ENCODE measurements at regions not wholly inside any gene's neighbourhood (a gene's known extent, or its start where the extent isn't known, plus 50 kb on each side); places are given as distances from the start of the nearest gene placed in this dataset.

- no peaks in the 10 kb centered on the region for H3K27me3 ChIP-seq (ENCODE audit: insufficient read depth, poor library complexity, severe bottlenecking)
- H3K4me3 ChIP-seq (replicated peaks; ENCODE audit: insufficient read depth, low read length) = no peak overlapping the region
- TF ChIP-seq GABPA (IDR thresholded peaks at IDR 0.05; ENCODE audit: low read depth) (no peak), REST (IDR thresholded peaks at IDR 0.05; ENCODE audit: insufficient replicate concordance, low read depth) (no peak), CTCF (IDR thresholded peaks at IDR 0.05; ENCODE audit: insufficient read depth, low read length) (no peak), POLR2AphosphoS5 (IDR thresholded peaks at IDR 0.05; ENCODE audit: low read depth) (no peak), SPI1 (IDR thresholded peaks at IDR 0.05; ENCODE audit: borderline replicate concordance, low read depth) (no peak)
- peak overlapping the region; percentile 4 for H3K27ac ChIP-seq (replicated peaks)
- no peak for DNase-seq (ENCODE audit: low read depth in 1 of 2, low spot score in 1 of 2)
These were observed 109.1 kb upstream of the BCAT1 start for GRCh38 chr12:25058012-25058411.

- DNase-seq (ENCODE audit: low read depth in 1 of 2, low spot score in 1 of 2) = no peak
- Histone ChIP-seq H3K27me3 (ENCODE audit: insufficient read depth, poor library complexity, severe bottlenecking) (no peaks in the 10 kb centered on the region), H3K4me3 (replicated peaks; ENCODE audit: insufficient read depth, low read length) (no peak overlapping the region), H3K27ac (replicated peaks) (no peak overlapping the region)
- TF ChIP-seq REST (IDR thresholded peaks at IDR 0.05; ENCODE audit: insufficient replicate concordance, low read depth) (no peak), CTCF (IDR thresholded peaks at IDR 0.05; ENCODE audit: insufficient read depth, low read length) (no peak), POLR2AphosphoS5 (IDR thresholded peaks at IDR 0.05; ENCODE audit: low read depth) (no peak), SPI1 (IDR thresholded peaks at IDR 0.05; ENCODE audit: borderline replicate concordance, low read depth) (no peak), GABPA (IDR thresholded peaks at IDR 0.05; ENCODE audit: low read depth) (no peak)
These were observed 107.7 kb upstream of the BCAT1 start for GRCh38 chr12:25056486-25057130.

GRCh38 chr12:25056011-25056410 lies 107.1 kb upstream of the BCAT1 start:
- no peak for TF ChIP-seq CTCF (IDR thresholded peaks at IDR 0.05; ENCODE audit: insufficient read depth, low read length)
- no peak for TF ChIP-seq GABPA (IDR thresholded peaks at IDR 0.05; ENCODE audit: low read depth)
- TF ChIP-seq POLR2AphosphoS5 (IDR thresholded peaks at IDR 0.05; ENCODE audit: low read depth) = no peak
- TF ChIP-seq REST (IDR thresholded peaks at IDR 0.05; ENCODE audit: insufficient replicate concordance, low read depth) = no peak
- TF ChIP-seq SPI1 (IDR thresholded peaks at IDR 0.05; ENCODE audit: borderline replicate concordance, low read depth) = no peak
- Histone ChIP-seq H3K27ac (replicated peaks) (no peak overlapping the region), H3K27me3 (ENCODE audit: insufficient read depth, poor library complexity, severe bottlenecking) (no peaks in the 10 kb centered on the region), H3K4me3 (replicated peaks; ENCODE audit: insufficient read depth, low read length) (no peak overlapping the region)
- no peak for DNase-seq (ENCODE audit: low read depth in 1 of 2, low spot score in 1 of 2)

All from HL-60 (cell line).